ENCODE measurements at regions not wholly inside any gene's neighbourhood (a gene's known extent, or its start where the extent isn't known, plus 50 kb on each side); places are given as distances from the start of the nearest gene placed in this dataset.

DNA sequence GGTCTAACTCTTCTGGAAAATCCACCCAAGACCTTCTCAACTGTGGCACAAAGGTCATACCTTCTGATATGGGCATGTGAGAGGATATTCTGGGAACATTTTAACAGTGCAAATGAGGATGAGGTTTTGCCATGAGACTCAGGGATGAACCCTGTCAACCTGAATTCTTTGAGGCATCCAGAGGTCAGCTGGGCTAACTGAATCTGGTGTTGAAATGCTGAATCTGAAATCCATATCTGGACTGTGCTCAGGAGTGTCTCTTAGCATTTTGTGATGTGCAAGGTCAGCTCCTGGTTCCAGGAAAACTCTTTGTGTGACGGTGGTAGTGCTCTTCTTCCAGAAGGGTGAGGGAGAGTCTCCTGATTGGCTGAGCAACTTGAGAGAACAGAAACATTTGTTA, 276.0 kb upstream of the SALL1 start:
- Mint-ChIP-seq H3K27ac (ENCODE audit: unreplicated experiment) (no peak overlapping the region), H3K4me1 (ENCODE audit: low read depth, unreplicated experiment) (peaks cover 7% of the 10 kb centered on the region), H3K36me3 (ENCODE audit: unreplicated experiment) (no peaks in the 10 kb centered on the region), H3K4me3 (ENCODE audit: unreplicated experiment) (no peak overlapping the region), H3K9me3 (ENCODE audit: unreplicated experiment) (peaks cover 6% of the 10 kb centered on the region), H3K27me3 (ENCODE audit: unreplicated experiment) (peaks cover 6% of the 10 kb centered on the region)
- DNase-seq: no peak
- TF ChIP-seq, protein P1, sequence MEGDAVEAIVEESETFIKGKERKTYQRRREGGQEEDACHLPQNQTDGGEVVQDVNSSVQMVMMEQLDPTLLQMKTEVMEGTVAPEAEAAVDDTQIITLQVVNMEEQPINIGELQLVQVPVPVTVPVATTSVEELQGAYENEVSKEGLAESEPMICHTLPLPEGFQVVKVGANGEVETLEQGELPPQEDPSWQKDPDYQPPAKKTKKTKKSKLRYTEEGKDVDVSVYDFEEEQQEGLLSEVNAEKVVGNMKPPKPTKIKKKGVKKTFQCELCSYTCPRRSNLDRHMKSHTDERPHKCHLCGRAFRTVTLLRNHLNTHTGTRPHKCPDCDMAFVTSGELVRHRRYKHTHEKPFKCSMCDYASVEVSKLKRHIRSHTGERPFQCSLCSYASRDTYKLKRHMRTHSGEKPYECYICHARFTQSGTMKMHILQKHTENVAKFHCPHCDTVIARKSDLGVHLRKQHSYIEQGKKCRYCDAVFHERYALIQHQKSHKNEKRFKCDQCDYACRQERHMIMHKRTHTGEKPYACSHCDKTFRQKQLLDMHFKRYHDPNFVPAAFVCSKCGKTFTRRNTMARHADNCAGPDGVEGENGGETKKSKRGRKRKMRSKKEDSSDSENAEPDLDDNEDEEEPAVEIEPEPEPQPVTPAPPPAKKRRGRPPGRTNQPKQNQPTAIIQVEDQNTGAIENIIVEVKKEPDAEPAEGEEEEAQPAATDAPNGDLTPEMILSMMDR (IDR thresholded peaks at IDR 0.05; ENCODE audit: partially characterized antibody, unreplicated experiment): no peak

DNA sequence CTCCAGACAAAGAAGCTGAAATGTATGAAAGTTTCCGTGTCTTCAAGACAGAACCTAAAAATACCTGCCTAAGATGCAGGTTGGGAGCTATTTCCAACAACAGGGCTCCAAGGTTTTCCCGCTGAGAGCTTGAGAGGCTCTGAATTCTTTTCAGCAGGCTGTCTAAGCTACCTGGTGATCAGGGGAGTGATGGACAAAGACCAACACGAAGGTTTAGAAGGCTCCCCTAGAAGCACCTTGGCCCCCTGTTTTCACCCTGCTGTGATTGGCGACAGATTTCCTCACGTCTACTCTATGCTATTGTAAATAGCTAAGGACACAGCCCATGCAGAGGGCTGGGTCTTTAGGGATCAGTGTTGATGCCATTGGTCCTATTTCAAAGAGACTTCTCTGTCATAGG, 275.2 kb upstream of the SALL1 start:
- Mint-ChIP-seq H3K27ac (ENCODE audit: unreplicated experiment) (no peak overlapping the region), H3K9me3 (ENCODE audit: unreplicated experiment) (peaks cover 6% of the 10 kb centered on the region), H3K4me1 (ENCODE audit: low read depth, unreplicated experiment) (peaks cover 2% of the 10 kb centered on the region), H3K27me3 (ENCODE audit: unreplicated experiment) (peaks cover 4% of the 10 kb centered on the region), H3K36me3 (ENCODE audit: unreplicated experiment) (no peaks in the 10 kb centered on the region), H3K4me3 (ENCODE audit: unreplicated experiment) (no peak overlapping the region)
- no peak for DNase-seq
- TF ChIP-seq, protein P1 (IDR thresholded peaks at IDR 0.05; ENCODE audit: partially characterized antibody, unreplicated experiment): no peak

DNA sequence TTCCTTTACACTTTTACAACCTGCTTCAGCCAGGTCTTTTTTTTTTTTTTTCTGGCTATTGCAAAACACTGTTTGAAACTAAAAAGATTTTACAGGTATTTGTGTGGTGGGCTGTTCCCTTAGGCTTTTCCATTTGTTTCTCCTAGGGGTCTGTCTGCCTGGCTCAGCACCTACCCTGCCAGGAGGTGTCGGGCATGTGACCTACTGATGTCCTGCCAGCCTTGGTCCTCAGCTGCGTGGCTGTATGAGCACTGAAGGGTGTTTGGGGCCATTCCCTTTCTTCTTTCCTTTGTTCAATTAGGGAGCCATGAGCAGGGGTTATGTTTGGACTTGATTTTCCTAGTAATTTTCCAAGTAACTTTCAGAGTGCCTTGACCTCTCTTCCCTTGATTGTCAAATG, 269.2 kb upstream of the SALL1 start:
- peaks cover 4% of the 10 kb centered on the region for H3K9me3 Mint-ChIP-seq (ENCODE audit: unreplicated experiment)
- H3K4me3 Mint-ChIP-seq (ENCODE audit: unreplicated experiment): no peak overlapping the region
- no peaks in the 10 kb centered on the region for H3K36me3 Mint-ChIP-seq (ENCODE audit: unreplicated experiment)
- peaks cover 2% of the 10 kb centered on the region for H3K4me1 Mint-ChIP-seq (ENCODE audit: low read depth, unreplicated experiment)
- no peak overlapping the region for H3K27ac Mint-ChIP-seq (ENCODE audit: unreplicated experiment)
- H3K27me3 Mint-ChIP-seq (ENCODE audit: unreplicated experiment): no peaks in the 10 kb centered on the region
- TF ChIP-seq, protein P1 (IDR thresholded peaks at IDR 0.05; ENCODE audit: partially characterized antibody, unreplicated experiment): no peak
- DNase-seq: no peak

DNA sequence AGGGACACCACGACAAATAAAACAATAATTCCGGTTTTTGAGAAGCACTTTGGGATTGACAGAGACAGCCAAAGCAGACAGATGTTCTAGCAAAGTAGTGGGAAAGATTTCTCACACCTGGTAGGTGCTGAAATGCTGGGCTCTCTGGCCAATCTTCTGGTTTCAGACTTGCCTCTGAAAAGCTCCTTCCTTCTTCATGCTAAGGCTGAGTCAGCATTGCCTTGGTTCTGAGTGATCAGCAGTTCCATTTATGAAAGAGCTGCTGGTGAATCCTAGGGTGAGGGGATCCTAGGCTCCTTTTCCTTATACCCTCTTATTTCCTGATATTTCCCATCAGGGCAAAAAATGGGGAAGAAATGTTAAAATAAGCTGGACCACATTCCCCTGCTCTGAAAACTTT, 268.7 kb upstream of the SALL1 start:
- no peak overlapping the region for H3K27ac Mint-ChIP-seq (ENCODE audit: unreplicated experiment)
- no peaks in the 10 kb centered on the region for H3K36me3 Mint-ChIP-seq (ENCODE audit: unreplicated experiment)
- no peak overlapping the region for H3K4me3 Mint-ChIP-seq (ENCODE audit: unreplicated experiment)
- H3K27me3 Mint-ChIP-seq (ENCODE audit: unreplicated experiment): no peaks in the 10 kb centered on the region
- DNase-seq: no peak
- TF ChIP-seq, protein P1 (IDR thresholded peaks at IDR 0.05; ENCODE audit: partially characterized antibody, unreplicated experiment): no peak
- H3K4me1 Mint-ChIP-seq (ENCODE audit: low read depth, unreplicated experiment): no peaks in the 10 kb centered on the region
- peaks cover 4% of the 10 kb centered on the region for H3K9me3 Mint-ChIP-seq (ENCODE audit: unreplicated experiment)

DNA sequence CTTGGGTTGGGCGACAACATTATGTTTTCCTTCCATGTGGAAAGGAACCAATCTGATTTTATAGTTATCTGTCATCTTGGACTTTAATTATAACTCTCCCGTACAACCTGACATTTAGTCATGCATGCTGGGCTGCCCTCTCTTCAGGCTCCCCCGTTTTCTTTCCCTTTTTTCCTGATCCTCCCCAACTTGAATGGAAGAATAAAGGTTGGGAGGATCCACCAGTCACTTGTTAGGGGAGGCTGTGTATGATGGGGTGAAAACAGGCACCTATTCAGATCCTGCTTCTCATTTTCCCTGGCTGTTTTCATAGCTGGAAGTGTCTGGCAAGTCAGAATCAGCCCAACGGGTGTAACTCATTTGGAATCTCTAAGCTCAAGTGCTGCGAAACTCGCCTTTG, 267.2 kb upstream of the SALL1 start:
- no peak overlapping the region for H3K4me3 Mint-ChIP-seq (ENCODE audit: unreplicated experiment)
- no peaks in the 10 kb centered on the region for H3K4me1 Mint-ChIP-seq (ENCODE audit: low read depth, unreplicated experiment)
- H3K27ac Mint-ChIP-seq (ENCODE audit: unreplicated experiment): no peak overlapping the region
- no peaks in the 10 kb centered on the region for H3K36me3 Mint-ChIP-seq (ENCODE audit: unreplicated experiment)
- DNase-seq: no peak
- no peaks in the 10 kb centered on the region for H3K27me3 Mint-ChIP-seq (ENCODE audit: unreplicated experiment)
- peaks cover 3% of the 10 kb centered on the region for H3K9me3 Mint-ChIP-seq (ENCODE audit: unreplicated experiment)
- TF ChIP-seq, protein P1 (IDR thresholded peaks at IDR 0.05; ENCODE audit: partially characterized antibody, unreplicated experiment): no peak

All from glutamatergic neuron (in vitro differentiated cells).